Activated naive CD8-positive, alpha-beta T cell treated with anti-CD3 and anti-CD28 coated beads, Interleukin-2, amount 50 U/mL, for 24 hours (primary cell): ENCODE measurements at regions not wholly inside any gene's neighbourhood (a gene's known extent, or its start where the extent isn't known, plus 50 kb on each side); places are given as distances from the start of the nearest gene placed in this dataset.
A peak's percentile ranks its signal among the peaks of the same experiment; 100 is the strongest.

Source experiments
- ATAC-seq: fragments of 150-1000 bp; cut with Tn5 transposase; one replicate; pipeline ENCODE4 v1.10.0; 2021
- DNase-seq: peaks from one replicate; pipeline ENCODE4 v3.0.0; 2021
- H3K27ac Mint-ChIP-seq: one replicate; pipeline ENCODE4 v1.8.0; 2021; ENCODE audit warnings: mild to moderate bottlenecking, mixed read lengths
- H3K27me3 Mint-ChIP-seq: one replicate; pipeline ENCODE4 v1.8.0; 2021; ENCODE audit warnings: mixed read lengths
- H3K36me3 Mint-ChIP-seq: one replicate; pipeline ENCODE4 v1.8.0; 2021; ENCODE audit warnings: low read depth, mixed read lengths
- H3K4me1 Mint-ChIP-seq: one replicate; pipeline ENCODE4 v1.8.0; 2021; ENCODE audit warnings: mixed read lengths
- H3K4me3 Mint-ChIP-seq: one replicate; pipeline ENCODE4 v1.8.0; 2021; ENCODE audit warnings: mild to moderate bottlenecking, moderate library complexity, mixed read lengths
- H3K9me3 Mint-ChIP-seq: one replicate; pipeline ENCODE4 v1.8.0; 2021; ENCODE audit warnings: mixed read lengths

DNA sequence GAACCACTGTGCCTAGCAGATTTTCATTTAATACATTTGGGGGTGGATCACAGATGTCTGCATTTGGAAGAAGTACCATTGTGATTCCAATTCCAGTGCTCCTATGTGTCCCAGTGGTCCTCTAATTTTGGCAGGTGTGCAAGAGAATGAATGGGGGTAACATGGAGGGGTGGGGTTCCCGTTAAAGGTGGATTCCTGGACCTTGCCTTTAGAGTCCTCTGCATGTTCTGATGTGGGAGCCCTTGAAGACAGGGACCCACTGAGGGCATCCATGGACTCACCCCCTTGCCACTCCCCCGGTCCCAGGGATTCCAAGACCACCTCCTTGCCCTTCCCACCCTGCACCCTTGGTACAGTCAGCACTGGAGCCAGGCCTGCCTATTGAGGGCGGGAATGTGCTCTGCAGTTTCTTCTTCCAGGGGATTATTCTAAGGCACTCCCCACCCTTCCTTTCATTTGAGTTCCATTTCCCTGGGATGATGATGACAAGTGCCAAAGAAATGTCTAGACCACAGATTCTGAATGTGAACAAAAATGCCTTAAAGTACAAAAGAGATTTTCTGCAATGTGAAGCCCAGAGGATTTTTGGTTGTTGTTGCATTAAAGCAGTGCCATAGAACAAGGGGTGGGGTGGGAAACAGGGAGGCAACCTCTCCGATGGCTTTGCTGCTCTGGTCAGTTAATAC is 119.4 kb upstream of the PTCH1 start:
- H3K9me3 Mint-ChIP-seq = no peaks in the 10 kb centered on the region
- H3K36me3 Mint-ChIP-seq = no peaks in the 10 kb centered on the region
- H3K4me1 Mint-ChIP-seq = no peaks in the 10 kb centered on the region
- H3K27me3 Mint-ChIP-seq = peaks cover 6% of the 10 kb centered on the region
- ATAC-seq (no peak), DNase-seq (no peak)
- no peak overlapping the region for H3K4me3 Mint-ChIP-seq
- no peak overlapping the region for H3K27ac Mint-ChIP-seq

DNA sequence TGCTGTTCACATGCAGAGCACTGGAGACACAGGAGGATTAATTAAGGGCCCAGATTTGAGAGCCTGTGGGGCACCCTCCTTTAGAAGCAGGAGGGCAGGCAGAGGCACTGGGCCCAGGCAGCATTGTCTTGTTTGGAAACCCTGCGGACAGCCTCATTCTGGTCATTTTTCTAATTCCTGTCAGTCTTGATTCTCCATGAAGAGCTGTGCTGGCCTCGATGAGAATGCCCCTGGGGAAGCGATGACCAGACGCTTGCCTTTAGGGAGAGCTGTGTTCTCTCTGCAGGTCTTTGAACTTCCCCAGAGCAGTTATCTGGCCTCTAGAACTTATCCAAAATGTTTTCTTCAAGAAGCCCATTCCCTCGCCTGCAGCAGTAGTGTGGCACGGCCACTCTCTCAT is 117.8 kb upstream of the PTCH1 start:
- Mint-ChIP-seq H3K27me3 (peaks cover 4% of the 10 kb centered on the region), H3K36me3 (no peaks in the 10 kb centered on the region), H3K4me3 (no peak overlapping the region), H3K4me1 (no peaks in the 10 kb centered on the region), H3K27ac (no peak overlapping the region), H3K9me3 (no peaks in the 10 kb centered on the region)
- DNase-seq (no peak), ATAC-seq (no peak)

DNA sequence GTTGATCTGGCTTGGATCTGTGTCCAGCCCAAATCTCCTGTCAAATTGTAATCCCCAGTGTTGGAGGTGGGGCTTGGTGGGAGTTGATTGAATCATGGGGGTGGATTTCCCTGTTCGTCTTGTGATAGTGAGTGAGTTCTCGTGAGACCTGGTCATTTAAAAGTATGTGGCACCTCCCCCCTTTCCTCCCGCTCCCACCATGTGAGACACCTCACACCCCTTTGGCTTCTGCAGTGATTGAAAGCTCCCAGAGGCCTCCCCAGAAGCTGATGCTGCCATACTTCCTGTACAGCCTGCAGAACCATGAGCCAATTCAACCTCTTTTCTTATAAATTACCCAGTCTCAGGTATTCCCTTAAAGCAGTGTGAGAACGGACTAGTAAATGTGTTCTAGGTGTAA is 117.3 kb upstream of the PTCH1 start:
- H3K4me3 Mint-ChIP-seq = no peak overlapping the region
- no peaks in the 10 kb centered on the region for H3K9me3 Mint-ChIP-seq
- DNase-seq = no peak
- H3K27ac Mint-ChIP-seq = no peak overlapping the region
- H3K36me3 Mint-ChIP-seq = no peaks in the 10 kb centered on the region
- ATAC-seq = no peak
- H3K4me1 Mint-ChIP-seq = no peaks in the 10 kb centered on the region
- H3K27me3 Mint-ChIP-seq = peaks cover 4% of the 10 kb centered on the region

DNA sequence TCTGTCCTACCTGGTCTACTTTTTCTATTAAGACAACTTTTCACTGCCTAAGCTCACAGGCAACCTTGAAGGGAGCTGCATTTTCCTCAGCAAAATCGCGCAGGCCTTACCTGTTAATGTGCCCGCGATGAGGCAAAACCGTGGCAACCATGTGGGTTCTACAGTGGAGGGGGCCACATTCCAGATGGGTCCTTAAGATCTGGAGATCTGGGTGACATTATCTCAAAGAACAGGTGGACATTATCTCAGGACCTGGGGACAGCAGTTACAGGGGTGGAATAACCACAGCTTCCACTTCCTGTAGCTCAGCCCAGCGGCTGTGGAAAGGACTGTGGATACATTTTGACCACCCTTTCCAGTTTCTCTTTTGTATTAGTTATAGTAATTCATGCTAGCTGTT is 112.8 kb upstream of the PTCH1 start:
- peaks cover 19% of the 10 kb centered on the region for H3K4me1 Mint-ChIP-seq
- ATAC-seq (no peak), DNase-seq (no peak)
- H3K36me3 Mint-ChIP-seq = peaks cover 5% of the 10 kb centered on the region
- no peak overlapping the region for H3K27ac Mint-ChIP-seq
- no peak overlapping the region for H3K4me3 Mint-ChIP-seq
- peaks cover 20% of the 10 kb centered on the region for H3K27me3 Mint-ChIP-seq
- peaks cover 8% of the 10 kb centered on the region for H3K9me3 Mint-ChIP-seq

DNA sequence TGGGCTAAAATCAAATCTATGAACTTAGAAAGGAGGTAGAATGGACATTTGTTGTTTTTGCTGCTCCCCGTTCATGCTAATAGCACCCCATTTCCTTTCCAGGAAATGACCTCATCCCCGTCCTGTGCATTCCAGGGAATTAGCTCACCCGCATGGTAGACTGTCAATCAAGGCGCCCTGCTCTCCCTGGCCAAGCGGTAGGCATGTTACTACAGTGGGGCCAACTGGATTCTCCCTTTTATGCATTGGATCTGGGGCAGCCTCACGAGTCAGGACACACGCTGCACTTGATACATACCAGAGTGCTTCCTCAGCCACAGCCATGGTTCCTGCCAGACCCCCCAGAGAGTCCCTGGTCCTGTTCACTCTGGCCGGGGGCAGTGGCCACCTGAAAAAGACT is 111.0 kb upstream of the PTCH1 start:
- peaks cover 26% of the 10 kb centered on the region for H3K27me3 Mint-ChIP-seq
- ATAC-seq (no peak), DNase-seq (no peak)
- H3K4me1 Mint-ChIP-seq = peaks cover 25% of the 10 kb centered on the region
- H3K4me3 Mint-ChIP-seq = no peak overlapping the region
- H3K27ac Mint-ChIP-seq = no peak overlapping the region
- H3K9me3 Mint-ChIP-seq = peaks cover 11% of the 10 kb centered on the region
- H3K36me3 Mint-ChIP-seq = peaks cover 5% of the 10 kb centered on the region

DNA sequence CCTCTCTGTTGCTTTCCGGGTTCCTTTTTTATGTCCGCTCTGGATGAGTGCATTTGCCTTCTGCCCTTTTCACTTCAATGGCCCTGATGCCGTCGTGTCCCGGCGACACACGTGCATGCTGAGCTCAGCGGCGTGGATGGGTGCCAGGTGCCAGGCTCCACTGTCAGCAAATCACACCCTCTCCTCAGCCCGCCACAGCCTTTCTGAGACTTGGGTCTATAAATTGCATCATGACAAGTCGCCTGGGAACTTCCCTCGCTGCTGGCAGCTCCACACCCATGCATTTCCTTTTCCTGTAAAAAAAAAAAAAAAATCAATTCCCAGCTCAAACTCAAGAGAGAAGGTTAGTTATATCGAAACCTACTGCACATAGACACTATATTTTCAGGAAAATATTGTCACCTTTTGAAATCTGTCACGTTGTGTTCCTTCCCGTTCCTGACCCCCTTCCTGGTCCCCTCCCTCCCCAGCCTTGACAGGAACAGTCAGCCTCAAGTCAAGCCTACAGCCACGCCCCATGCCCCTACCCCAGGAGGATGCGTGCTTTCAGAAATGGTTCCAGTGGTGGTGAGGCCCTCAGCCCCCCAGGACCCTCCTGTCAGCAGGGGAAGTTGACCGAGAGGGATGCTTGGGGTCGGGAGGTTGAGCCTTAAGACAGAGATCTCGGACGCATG is 110.3 kb upstream of the PTCH1 start:
- H3K9me3 Mint-ChIP-seq = peaks cover 11% of the 10 kb centered on the region
- H3K27ac Mint-ChIP-seq = peak overlapping the region; percentile 64
- DNase-seq = peak; percentile 53
- H3K27me3 Mint-ChIP-seq = peaks cover 26% of the 10 kb centered on the region
- peak; percentile 87 for ATAC-seq
- H3K4me3 Mint-ChIP-seq = no peak overlapping the region
- H3K36me3 Mint-ChIP-seq = peaks cover 5% of the 10 kb centered on the region
- peaks cover 25% of the 10 kb centered on the region for H3K4me1 Mint-ChIP-seq

DNA sequence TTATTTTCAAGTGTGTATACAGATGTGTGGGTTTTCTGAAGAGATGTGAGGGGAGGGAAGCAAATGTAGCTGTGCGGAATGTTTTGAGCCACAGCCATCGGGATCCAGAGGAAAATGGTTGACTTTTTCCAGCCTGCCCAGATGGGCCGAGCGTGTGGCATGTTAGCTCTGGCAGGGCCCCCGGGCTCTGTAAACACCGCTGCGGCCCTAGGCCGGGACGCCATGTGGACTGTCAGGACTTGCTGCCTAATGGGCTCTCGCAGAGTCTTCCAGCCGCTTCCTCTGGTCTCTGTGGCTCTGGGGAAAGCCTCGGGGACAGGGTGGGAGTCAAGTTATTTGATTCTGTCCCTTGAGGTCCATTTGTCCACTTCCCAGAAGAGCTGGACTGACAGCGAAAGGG is 109.6 kb upstream of the PTCH1 start:
- Mint-ChIP-seq H3K27ac (no peak overlapping the region), H3K27me3 (peaks cover 23% of the 10 kb centered on the region)

DNA sequence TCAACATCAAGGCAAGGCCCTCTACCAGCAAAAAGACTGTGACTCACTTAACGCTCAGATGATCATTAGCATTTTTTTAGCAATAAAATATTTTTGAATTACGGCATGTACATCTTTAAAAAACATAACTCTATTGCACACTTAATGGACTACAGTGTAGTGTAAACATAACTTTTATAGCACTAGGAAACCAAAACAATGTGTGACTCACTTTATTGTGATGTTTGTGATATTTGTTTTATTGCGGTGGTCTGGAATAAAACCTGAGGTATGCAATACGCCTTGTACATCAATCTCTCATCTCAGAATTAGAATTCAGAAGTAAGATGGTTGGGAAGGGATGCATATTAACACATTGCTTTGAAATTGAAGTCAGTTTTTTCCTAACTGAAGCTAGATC is 106.9 kb upstream of the PTCH1 start:
- no peak for DNase-seq
- Mint-ChIP-seq H3K27me3 (peaks cover 23% of the 10 kb centered on the region), H3K9me3 (peaks cover 11% of the 10 kb centered on the region), H3K4me1 (peaks cover 25% of the 10 kb centered on the region), H3K4me3 (no peak overlapping the region), H3K27ac (no peak overlapping the region), H3K36me3 (peaks cover 5% of the 10 kb centered on the region)
- no peak for ATAC-seq

More for the DNA sequence above, 109.6 kb upstream of the PTCH1 start:
- Mint-ChIP-seq H3K36me3 (peaks cover 5% of the 10 kb centered on the region), H3K4me3 (no peak overlapping the region), H3K4me1 (peaks cover 25% of the 10 kb centered on the region), H3K9me3 (peaks cover 11% of the 10 kb centered on the region)
- no peak for ATAC-seq
- DNase-seq = no peak

DNA sequence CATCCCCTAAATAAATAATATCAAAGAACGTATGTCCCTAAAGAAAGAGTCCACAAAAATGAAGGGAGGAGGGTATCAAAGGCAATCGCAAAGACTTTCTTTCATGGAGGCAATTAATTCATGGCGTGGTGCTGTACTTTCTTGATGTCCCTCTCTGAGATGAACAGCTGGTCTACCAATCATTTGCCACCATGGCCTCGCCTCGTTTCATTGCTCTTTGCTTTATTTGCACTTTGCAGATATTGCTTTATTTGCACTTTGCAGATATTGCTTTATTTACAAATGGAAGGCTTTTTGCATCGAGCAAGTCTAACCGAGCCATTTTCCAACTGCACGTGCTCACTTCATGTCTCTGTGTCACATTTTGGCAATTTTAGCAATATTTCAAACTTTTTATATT is 104.0 kb upstream of the PTCH1 start:
- ATAC-seq = no peak
- H3K27me3 Mint-ChIP-seq = peaks cover 21% of the 10 kb centered on the region
- H3K4me3 Mint-ChIP-seq = no peak overlapping the region
- no peak overlapping the region for H3K27ac Mint-ChIP-seq
- H3K36me3 Mint-ChIP-seq = peaks cover 2% of the 10 kb centered on the region
- H3K4me1 Mint-ChIP-seq = peaks cover 6% of the 10 kb centered on the region
- peaks cover 7% of the 10 kb centered on the region for H3K9me3 Mint-ChIP-seq
- DNase-seq = no peak

DNA sequence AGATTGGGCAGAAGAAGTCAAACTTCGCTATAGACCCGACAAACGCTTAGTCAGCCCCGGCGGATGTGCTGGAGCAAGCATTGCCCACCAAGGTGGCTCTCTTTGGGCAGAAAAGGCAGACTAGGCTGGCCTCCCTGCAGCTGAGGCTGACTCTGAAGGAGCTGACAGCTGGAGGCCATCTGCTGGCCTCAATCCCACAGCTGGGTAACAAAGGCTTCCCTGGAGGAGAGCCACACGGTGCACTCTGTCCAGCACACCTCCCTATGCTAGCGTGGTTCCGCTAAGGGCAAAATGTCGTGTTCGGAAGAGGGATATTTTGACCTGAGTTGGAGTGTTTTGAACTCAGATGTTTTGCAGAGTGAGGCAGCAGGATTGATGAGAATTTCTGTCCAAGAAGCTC is 103.5 kb upstream of the PTCH1 start:
- Mint-ChIP-seq H3K4me3 (no peak overlapping the region), H3K27me3 (peaks cover 22% of the 10 kb centered on the region), H3K27ac (no peak overlapping the region), H3K36me3 (peaks cover 2% of the 10 kb centered on the region), H3K4me1 (peaks cover 6% of the 10 kb centered on the region), H3K9me3 (peaks cover 7% of the 10 kb centered on the region)
- DNase-seq (no peak), ATAC-seq (no peak)

DNA sequence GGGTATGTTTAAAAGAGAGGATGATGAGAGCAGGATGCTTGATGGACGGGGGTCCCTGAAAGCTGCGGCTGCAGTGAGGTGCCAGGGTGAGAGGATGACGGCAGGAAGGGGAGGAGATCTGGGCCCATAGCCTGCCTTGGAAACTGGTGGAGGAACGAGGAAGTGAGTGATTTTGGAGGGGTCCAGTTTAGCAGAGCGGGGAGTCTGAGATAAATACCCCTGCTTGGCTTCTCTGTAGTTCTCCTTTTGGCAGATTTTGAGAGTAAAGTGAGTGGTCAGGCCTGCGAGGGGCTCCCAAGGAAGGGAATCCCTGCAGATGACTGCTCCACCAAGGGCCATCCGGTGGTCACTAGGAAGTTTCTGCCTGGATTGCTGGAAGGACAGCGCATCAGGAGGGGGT is 98.5 kb upstream of the PTCH1 start:
- no peak for ATAC-seq
- Mint-ChIP-seq H3K36me3 (no peaks in the 10 kb centered on the region), H3K27me3 (peaks cover 11% of the 10 kb centered on the region), H3K4me1 (no peaks in the 10 kb centered on the region), H3K9me3 (no peaks in the 10 kb centered on the region), H3K27ac (no peak overlapping the region), H3K4me3 (no peak overlapping the region)
- no peak for DNase-seq

DNA sequence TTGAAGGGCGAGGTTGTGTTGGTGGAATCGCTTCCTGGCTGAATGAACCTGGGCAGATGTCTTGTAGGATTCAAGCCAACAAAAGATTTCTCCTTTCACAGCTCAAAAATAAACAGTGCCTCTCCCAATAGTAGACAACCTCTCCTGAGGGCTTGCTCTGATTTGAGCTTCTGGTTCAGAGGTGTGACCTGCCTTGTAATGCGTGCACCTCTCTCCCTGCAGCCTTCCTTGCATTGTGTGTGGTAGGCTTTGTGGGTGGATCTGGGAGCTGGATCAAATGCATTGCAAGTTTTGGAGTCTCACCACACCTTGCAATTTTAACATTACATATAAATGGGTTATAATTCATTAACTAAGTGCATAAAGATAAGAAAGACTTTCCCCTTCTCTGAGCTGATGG is 96.9 kb upstream of the PTCH1 start:
- no peaks in the 10 kb centered on the region for H3K9me3 Mint-ChIP-seq
- no peak for ATAC-seq
- no peak for DNase-seq
- H3K27ac Mint-ChIP-seq = no peak overlapping the region
- peaks cover 11% of the 10 kb centered on the region for H3K27me3 Mint-ChIP-seq
- H3K36me3 Mint-ChIP-seq = no peaks in the 10 kb centered on the region
- no peak overlapping the region for H3K4me3 Mint-ChIP-seq
- H3K4me1 Mint-ChIP-seq = no peaks in the 10 kb centered on the region

DNA sequence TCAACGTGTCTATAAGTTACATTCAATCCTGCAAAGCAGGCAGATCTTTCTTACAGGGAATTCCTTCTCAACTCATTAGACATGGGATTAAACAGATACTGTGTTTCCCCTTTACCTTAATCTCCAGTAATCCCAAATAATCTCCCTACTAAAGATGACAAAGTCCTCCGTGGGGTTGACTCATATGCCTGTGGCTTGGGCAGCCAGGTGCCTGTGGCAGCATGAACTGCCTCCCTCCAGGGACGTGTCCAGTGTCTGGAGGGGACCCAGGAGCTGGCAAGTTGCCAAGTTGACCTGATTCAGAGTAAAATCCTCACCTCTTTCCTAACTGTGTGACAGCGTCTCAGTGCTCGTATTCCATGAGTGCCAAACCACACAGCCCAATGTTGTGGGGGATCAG is 94.6 kb upstream of the PTCH1 start:
- Mint-ChIP-seq H3K27ac (no peak overlapping the region), H3K36me3 (no peaks in the 10 kb centered on the region), H3K4me3 (no peak overlapping the region), H3K9me3 (no peaks in the 10 kb centered on the region), H3K27me3 (peaks cover 4% of the 10 kb centered on the region), H3K4me1 (no peaks in the 10 kb centered on the region)
- ATAC-seq (no peak), DNase-seq (no peak)

DNA sequence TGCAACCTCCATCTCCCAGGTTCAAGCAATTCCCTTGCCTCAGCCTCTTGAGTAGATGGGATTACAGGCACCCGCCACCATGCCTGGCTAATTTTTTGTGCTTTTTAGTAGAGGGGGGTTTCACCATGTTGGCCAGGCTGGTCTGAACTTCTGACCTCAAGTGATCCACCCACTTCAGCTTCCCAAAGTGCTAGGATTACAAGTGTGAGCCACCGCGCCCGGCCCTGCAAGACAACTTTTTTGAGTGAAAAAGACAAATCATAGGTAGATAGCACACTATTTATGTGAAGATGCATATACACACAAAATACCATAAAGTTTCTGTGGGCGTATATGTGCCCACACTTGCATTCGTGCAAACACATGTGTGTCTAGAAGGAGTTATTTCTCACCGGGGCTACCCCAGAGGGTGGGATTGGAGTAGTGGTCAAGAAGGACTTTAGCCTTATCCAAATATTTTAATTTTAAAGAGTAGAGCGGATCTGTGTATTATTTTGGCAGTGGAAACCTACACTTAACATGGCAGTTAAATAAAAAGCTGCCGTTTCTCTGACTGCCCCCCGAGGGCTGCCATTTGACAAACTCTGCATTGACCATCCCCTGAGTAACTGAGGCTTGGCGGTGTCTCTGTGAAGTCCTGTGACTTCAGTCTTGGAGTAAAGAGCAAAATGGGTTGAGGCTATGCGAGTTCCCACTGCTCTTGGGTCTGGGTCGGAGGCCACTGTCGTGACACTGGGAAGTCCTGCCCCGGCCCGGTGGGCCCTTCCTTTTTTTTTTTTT is 93.4 kb upstream of the PTCH1 start:
- Mint-ChIP-seq H3K27me3 (no peaks in the 10 kb centered on the region), H3K36me3 (no peaks in the 10 kb centered on the region), H3K4me3 (no peak overlapping the region), H3K27ac (no peak overlapping the region), H3K9me3 (no peaks in the 10 kb centered on the region), H3K4me1 (no peaks in the 10 kb centered on the region)
- ATAC-seq = no peak
- no peak for DNase-seq

DNA sequence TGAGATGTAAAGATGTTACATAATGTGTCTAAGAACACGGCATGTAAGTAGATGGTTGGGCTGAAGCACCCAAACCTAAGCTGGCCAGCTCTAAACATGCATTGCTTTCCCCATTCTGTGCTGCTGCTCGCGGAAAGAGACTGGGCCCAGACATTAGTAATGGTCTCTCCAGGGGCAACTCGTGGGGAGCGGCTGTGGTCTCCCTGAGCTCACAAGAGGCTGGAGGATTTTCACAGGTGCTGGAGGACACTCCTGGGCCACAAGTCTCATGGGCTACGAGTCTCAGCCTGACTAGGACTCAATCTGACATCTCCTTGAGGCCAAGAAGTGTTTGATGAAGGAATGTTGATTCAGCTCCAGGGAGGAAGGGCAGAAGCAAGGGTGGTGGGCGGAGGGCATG is 92.7 kb upstream of the PTCH1 start:
- ATAC-seq = no peak
- Mint-ChIP-seq H3K4me1 (no peaks in the 10 kb centered on the region), H3K27ac (no peak overlapping the region), H3K27me3 (no peaks in the 10 kb centered on the region), H3K9me3 (no peaks in the 10 kb centered on the region), H3K36me3 (no peaks in the 10 kb centered on the region), H3K4me3 (no peak overlapping the region)
- no peak for DNase-seq
